Fibroblast of skin of right biceps (primary cell): ENCODE measurements at regions not wholly inside any gene's neighbourhood (a gene's known extent, or its start where the extent isn't known, plus 50 kb on each side); places are given as distances from the start of the nearest gene placed in this dataset.

Experiments
- DNase-seq: peaks from one replicate; pipeline ENCODE4 v3.0.0-alpha.2; 2013

- no peak for DNase-seq
These were observed 1548.9 kb upstream of the PCDH20 start for GRCh38 chr13:62964522-62964921.

GRCh38 chr13:62960723-62961122 lies 1545.1 kb upstream of the PCDH20 start:
- DNase-seq: no peak

GRCh38 chr13:62933809-62934208 lies 1518.2 kb upstream of the PCDH20 start:
- DNase-seq: no peak

DNA sequence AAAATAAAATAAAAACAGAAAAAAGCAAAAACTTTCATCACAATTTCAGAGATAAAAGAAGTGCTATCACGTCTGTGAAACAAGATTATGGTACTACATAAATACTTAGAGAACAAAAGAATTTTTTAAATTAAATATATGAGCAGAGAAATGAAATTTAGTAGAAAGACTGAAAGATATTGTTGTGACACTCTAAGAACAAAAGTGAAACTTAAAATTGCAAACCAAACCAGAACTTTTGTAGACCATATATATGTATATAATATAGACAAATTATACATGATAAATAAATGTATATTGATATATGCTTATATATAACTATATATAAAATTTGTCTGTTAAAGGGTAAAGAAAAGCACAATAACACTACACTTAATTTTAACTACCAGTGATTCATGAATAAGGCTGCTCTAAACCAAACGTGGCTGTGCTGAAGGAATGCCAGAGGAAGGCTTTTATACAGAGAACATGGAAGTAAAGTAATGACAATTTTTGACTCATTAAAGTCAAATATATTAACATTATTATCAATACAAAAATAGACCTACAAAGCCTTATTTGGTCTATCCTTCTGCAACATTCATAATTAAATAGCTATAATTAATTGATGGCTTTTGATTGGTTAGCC lies 1516.7 kb upstream of the PCDH20 start:
- peak; percentile 50 for DNase-seq

- peak; percentile 72 for DNase-seq
These were observed 1516.2 kb upstream of the PCDH20 start for GRCh38 chr13:62931853-62932252.

DNA sequence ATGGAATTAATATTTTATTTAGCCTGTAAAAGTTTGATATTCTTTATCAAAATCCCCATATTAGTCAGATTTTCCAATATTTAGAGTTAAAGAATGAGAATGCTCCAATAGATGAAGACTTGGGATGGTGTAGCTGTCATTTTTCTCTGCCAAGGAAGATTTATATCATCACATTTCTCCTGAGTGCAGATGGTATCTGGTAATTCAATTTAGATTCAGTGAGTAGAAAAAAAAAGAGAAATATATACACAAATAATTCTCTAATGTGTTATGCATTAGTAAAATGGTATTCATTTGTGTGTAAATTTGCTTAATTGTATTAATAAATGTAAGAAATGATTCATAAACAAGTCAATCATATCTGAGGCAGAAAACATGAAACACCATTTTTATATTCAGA lies 1508.7 kb upstream of the PCDH20 start:
- no peak for DNase-seq

DNA sequence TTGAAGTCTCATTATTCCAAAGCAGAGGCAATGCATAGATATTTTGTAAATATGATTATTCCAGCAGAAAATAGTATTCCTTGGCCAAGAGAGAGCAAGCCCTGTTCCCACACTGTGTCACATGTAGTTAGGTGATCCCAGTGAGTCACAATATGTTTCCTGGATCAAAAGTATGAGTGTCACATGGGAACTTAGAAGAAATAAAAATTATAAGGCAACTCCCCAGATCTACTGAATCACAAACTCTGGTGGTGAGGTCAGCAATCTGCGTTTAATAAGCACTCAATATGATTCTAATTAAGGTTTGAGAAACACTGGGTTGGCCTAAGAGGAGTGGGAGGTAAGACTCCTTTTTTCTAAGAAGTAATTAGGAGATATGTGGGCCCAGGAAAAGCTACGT lies 1504.5 kb upstream of the PCDH20 start:
- DNase-seq: peak; percentile 20

GRCh38 chr13:62919491-62919890 lies 1503.8 kb upstream of the PCDH20 start:
- no peak for DNase-seq

- no peak for DNase-seq
These were observed 1495.0 kb upstream of the PCDH20 start for GRCh38 chr13:62910541-62911060.

DNA sequence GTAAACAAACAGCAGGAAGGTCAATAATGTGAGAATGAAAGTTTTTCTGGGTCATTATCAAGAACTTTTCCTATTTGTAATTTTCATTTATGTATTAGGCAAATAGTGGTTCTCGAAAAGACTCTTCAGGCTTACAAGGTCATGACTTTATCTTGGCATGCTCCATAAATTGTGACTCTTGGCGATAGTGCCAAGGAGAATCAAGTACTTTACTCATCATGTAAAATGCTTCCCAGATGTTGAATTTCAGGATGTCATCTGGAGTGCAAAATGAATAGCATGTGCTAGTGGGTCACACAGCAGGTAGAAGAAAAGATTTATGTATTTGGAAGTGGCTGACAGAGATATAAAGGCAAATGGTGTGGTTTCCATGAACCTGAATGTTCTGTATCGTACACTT lies 1492.7 kb upstream of the PCDH20 start:
- no peak for DNase-seq

- DNase-seq: no peak
These were observed 1491.2 kb upstream of the PCDH20 start for GRCh38 chr13:62906896-62907295.

DNA sequence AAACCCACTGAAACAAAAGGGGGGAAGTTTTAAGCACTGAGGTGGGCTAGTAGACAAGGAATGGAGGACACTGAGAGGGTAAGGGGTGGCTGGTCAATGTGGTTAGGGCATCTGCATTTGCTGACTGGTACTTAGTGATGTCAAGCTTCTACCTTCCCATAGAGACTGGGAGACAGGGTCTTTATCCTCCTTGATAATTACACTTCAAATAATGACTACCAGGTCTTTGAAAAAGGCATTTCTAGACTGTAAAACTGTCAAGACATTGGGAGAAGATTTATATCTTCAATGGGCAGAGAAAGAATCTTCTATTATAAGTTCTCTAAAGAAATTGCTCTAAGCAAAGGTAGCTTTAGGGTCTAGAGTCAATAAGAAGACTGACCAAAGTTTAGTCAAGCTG lies 1490.8 kb upstream of the PCDH20 start:
- DNase-seq: no peak

DNA sequence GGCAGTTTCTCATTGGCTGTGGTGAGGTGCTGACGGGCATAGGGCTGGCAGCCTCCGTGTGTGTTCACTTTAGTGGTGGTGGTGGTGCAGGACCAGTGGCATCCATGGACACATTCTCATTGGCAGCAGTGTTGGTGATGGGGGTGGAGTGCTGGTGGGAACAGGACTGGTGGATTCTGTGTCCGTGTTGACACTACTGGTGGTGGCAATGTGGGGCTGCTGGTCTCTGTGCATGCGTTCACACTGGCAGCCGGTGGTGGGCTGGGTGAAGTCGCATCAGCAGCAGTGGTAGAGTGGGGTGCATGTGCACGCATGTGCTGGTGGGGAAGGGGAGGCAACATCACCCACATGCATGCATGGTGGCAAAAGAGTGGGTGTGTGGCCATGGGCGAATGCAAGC lies 1471.4 kb upstream of the PCDH20 start:
- no peak for DNase-seq

DNA sequence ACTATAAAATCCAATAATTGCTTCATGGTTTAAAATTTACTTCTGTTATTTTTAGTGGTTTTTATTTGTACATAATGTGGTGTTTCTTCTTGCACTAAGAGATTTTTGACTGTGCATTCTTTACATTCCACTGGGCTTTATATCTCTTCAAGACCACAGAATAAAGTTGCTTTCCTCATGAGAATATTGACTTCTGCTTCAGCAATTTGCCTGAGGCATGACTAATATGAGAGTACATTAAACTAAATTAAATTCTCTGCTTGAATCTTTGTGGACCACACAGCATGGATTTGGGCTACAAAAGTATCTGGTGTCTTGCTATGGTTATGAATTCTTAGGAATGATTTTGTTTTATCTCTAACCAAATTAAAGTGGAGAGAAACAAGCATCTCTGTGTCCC lies 1463.4 kb upstream of the PCDH20 start:
- peak; percentile 84 for DNase-seq

DNA sequence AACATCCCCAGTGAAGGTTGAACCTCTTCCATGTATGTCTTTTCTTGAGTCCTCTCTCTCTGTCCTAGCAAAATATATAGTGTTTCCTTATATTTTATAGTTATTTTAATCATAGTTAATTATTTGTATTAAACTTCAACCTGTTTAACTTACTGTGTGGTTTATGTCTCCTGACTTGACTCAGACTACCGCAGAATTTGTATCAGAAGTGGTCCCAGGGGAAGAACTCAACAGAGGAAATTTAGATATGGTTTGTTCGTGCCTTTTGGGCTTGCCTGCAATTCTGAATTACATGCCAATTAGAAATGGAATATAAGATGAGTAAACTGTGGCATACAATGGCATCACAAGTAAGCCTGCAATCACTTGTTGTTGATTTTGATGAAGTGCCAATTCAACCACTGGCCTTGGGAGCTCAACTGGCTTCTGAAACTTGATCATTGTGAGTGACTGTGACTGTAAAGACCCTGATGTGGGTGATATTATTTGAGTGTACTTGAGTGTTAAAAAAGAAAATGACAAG lies 1459.5 kb upstream of the PCDH20 start:
- DNase-seq: peak; percentile 5

DNA sequence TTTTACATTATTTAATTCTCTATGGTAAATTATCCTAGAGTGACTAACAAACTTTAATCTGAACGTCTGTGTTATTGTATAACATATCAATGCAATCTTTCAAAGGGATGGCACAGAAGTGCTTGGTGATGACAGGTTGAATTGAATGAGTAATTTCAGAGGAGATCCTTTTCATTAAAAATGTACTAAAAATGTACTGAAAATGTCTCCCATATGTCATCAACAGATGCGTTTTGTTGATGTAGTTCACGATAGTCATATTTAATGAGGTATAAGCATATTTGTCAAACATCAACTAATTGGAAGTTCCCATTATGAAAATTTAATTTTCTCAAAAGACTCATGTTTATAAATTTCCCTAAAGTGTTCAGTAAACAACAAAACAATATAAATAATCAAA lies 1434.7 kb upstream of the PCDH20 start:
- DNase-seq: peak; percentile 0

GRCh38 chr13:62847520-62847919 lies 1431.9 kb upstream of the PCDH20 start:
- no peak for DNase-seq

- peak; percentile 15 for DNase-seq
These were observed 1430.7 kb upstream of the PCDH20 start for GRCh38 chr13:62846302-62846701.

DNA sequence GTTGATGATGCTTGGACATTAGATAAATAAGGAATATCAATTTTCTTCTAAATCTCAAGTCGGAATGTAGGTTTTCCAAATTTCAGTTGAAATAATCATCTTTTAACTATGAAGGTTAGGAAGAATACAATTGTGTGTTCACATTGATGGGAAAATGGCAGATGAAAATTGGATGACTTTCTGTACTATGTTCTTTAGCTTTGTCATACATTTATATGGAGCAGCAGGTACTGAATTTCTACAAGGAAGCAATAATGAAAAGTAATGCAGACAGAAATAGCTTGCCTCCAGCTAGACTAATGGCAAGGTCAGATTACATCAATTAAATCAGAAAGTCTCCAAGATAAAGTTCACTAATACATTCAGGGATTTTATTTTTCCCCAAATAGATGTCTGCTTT lies 1423.7 kb upstream of the PCDH20 start:
- no peak for DNase-seq

- DNase-seq: no peak
These were observed 1423.3 kb upstream of the PCDH20 start for GRCh38 chr13:62838929-62839328.

GRCh38 chr13:62837895-62838294 lies 1422.2 kb upstream of the PCDH20 start:
- peak; percentile 56 for DNase-seq

DNA sequence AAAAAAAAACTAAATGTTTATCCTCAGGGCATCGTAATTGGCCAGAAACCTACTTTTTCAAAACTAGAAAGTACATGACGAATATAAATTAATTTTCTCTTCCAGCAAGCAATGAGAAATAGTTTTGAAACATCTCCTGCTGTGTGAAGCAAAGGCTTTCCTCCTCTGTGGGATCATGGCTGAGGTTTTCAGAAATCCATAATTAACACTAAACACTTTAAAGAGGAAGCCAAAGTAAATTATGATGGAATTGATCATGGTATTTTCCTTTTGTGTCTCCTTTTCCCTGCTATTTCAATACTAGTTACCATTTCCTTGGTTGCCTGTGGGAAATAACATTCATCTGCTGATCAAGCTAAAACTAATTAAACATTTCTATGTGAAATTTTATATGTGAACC lies 1413.8 kb upstream of the PCDH20 start:
- DNase-seq: no peak

DNA sequence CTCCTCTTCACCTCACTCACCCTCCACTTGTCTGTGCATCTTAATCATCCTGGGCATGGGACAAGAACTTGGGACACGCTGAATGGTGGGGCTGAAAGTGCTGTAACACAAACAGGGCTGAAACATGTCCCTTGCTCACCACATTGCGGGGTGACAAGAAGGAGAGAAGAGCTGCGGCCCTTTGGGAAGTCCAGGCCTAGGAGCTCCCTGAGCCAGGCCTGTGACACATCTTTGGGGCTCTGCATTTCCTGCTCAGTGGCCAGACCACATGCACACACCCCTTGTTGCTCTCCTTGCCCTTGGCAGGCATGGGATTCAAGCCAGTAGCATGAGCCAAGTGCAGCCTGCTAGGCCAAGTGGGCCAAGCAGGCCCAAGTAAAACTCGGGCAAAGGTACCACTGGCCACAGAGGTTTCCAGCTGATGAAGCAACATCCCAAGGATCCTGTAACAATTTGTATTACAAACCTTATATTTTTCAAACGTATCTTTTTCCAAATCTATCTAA lies 1384.3 kb upstream of the PCDH20 start:
- no peak for DNase-seq

GRCh38 chr13:62799038-62799535 lies 1383.4 kb upstream of the PCDH20 start:
- DNase-seq: no peak

DNA sequence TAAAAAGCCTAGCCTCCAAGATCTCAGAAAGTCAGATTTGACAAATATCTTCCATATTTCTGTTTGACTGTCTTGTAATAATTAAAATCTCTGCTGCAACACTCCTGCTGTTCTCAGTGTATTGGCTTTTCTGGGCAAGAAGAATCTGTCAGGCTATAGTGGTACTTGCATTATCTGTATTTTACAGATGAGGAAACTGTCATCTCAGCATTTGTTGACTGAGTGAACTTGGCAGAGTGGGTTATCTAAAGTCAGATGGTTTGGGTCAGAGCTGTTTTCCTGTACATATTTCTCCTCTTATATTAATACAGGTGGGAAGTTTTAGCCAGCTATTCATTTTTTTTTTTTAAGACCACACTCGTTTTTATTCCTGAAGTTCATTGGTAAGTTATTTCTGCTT lies 1378.2 kb upstream of the PCDH20 start:
- no peak for DNase-seq
